T-helper 1 cell treated with Interleukin-12 subunit alpha and Interleukin-12 subunit beta and Interleukin-4 antibody, amounts not matched to agents 30 μg/mL and 1 μg/mL, for 36 hours (primary cell): ENCODE measurements at regions not wholly inside any gene's neighbourhood (a gene's known extent, or its start where the extent isn't known, plus 50 kb on each side); places are given as distances from the start of the nearest gene placed in this dataset.
"Not testable (repeated sequence)": the region's sequence is repeated elsewhere in the genome, so short reads cannot be mapped to it uniquely, and the experiment has no call there.

Source experiments
- H3K27ac Mint-ChIP-seq: one replicate; pipeline ENCODE4 v1.8.0; 2021; ENCODE audit warnings: mild to moderate bottlenecking, mixed read lengths
- H3K27me3 Mint-ChIP-seq: one replicate; pipeline ENCODE4 v1.8.0; 2021; ENCODE audit warnings: low read depth, mixed read lengths
- H3K36me3 Mint-ChIP-seq: one replicate; pipeline ENCODE4 v1.8.0; 2021; ENCODE audit warnings: low read depth, mixed read lengths
- H3K4me1 Mint-ChIP-seq: one replicate; pipeline ENCODE4 v1.8.0; 2021; ENCODE audit warnings: low read depth, mixed read lengths
- H3K4me3 Mint-ChIP-seq: one replicate; pipeline ENCODE4 v1.8.0; 2021; ENCODE audit warnings: mild to moderate bottlenecking, moderate library complexity, mixed read lengths
- H3K9me3 Mint-ChIP-seq: one replicate; pipeline ENCODE4 v1.8.0; 2021; ENCODE audit warnings: mixed read lengths

DNA sequence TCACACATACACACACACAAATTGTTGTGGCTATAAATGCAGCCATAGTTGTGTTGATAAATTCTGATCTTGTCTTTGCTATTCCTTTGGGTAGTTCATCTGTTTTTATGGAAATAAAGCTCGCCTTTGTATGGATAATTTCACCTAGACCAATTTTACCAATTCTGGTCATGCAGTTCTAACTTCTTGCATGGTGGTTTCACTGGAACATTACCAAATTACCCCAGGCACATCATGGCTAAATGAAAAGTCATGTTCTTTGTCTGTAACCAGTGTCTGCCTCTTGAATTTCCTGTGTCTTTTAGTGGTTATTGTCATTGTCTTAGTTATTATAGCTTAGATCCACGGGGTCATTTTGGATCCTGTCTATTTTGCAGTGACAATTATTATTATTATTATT is 50.3 kb upstream of the TMC1 start:
- no peak overlapping the region for H3K4me3 Mint-ChIP-seq
- no peaks in the 10 kb centered on the region for H3K27me3 Mint-ChIP-seq
- peaks cover 5% of the 10 kb centered on the region for H3K36me3 Mint-ChIP-seq
- no peak overlapping the region for H3K27ac Mint-ChIP-seq
- peaks cover 21% of the 10 kb centered on the region for H3K9me3 Mint-ChIP-seq
- H3K4me1 Mint-ChIP-seq = peaks cover 33% of the 10 kb centered on the region

- Mint-ChIP-seq H3K36me3 (peaks cover 5% of the 10 kb centered on the region), H3K4me3 (no peak overlapping the region), H3K27ac (no peak overlapping the region), H3K4me1 (peaks cover 32% of the 10 kb centered on the region), H3K27me3 (peaks cover 3% of the 10 kb centered on the region), H3K9me3 (peaks cover 10% of the 10 kb centered on the region)
Observed at GRCh38 chr9:72467766-72468738, 53.4 kb upstream of the TMC1 start.

DNA sequence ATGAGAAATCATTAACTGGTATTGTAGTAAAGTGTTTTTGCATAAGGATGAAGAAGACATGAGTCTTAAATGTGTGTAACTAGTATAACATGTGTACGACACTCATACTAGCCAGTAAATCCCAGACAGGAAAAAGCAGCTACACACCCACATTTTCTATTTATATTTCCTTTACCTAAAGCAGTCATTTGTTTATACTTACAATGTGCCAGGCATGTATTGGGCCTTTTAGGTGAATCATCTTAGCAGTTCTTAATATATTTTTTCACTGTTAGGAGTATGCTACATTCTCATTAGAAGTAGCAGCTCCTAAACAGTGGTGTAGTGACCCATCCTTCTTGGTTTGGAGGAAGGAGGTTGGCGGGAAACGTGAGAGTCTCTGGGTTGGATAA is 55.8 kb upstream of the TMC1 start:
- Mint-ChIP-seq H3K9me3 (no peaks in the 10 kb centered on the region), H3K27me3 (peaks cover 3% of the 10 kb centered on the region), H3K4me3 (peak overlapping the region; percentile 7), H3K27ac (peak overlapping the region; percentile 2), H3K36me3 (no peaks in the 10 kb centered on the region), H3K4me1 (peaks cover 19% of the 10 kb centered on the region)

- no peak overlapping the region for H3K27ac Mint-ChIP-seq
- H3K36me3 Mint-ChIP-seq = no peaks in the 10 kb centered on the region
- H3K4me3 Mint-ChIP-seq = peak overlapping the region; percentile 43
- peaks cover 19% of the 10 kb centered on the region for H3K4me1 Mint-ChIP-seq
- H3K27me3 Mint-ChIP-seq = peaks cover 3% of the 10 kb centered on the region
- H3K9me3 Mint-ChIP-seq = no peaks in the 10 kb centered on the region
Observed at GRCh38 chr9:72464857-72465592, 56.4 kb upstream of the TMC1 start.

GRCh38 chr9:72462340-72462739 is 59.1 kb upstream of the TMC1 start:
- H3K9me3 Mint-ChIP-seq = no peaks in the 10 kb centered on the region
- H3K27ac Mint-ChIP-seq = no peak overlapping the region
- H3K36me3 Mint-ChIP-seq = no peaks in the 10 kb centered on the region
- peaks cover 3% of the 10 kb centered on the region for H3K27me3 Mint-ChIP-seq
- H3K4me3 Mint-ChIP-seq = no peak overlapping the region
- peaks cover 23% of the 10 kb centered on the region for H3K4me1 Mint-ChIP-seq

GRCh38 chr9:72460342-72461312 is 60.8 kb upstream of the TMC1 start:
- H3K27ac Mint-ChIP-seq = no peak overlapping the region
- no peaks in the 10 kb centered on the region for H3K9me3 Mint-ChIP-seq
- no peak overlapping the region for H3K4me3 Mint-ChIP-seq
- no peaks in the 10 kb centered on the region for H3K36me3 Mint-ChIP-seq
- peaks cover 18% of the 10 kb centered on the region for H3K4me1 Mint-ChIP-seq
- H3K27me3 Mint-ChIP-seq = peaks cover 3% of the 10 kb centered on the region

DNA sequence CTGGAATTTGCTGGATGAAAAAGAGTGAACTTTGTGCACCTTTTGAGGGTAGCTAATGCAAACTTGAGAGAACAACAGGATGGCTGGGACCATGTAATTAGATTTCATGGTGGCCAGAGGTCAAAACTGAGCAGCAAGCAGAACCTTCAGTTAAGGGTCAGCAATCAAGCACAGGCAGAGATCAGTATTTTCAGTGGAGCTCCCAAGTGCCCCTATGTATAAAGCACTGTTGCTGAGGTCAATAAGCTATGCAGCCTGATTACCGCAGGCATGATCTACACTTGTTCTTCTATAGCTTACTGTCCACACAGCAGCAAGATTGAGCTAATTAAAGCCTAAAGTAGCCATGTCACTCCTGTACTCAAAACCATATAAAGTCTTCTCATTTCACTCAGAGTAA is 62.1 kb upstream of the TMC1 start:
- Mint-ChIP-seq H3K27me3 (peaks cover 3% of the 10 kb centered on the region), H3K27ac (no peak overlapping the region), H3K4me3 (no peak overlapping the region), H3K4me1 (peaks cover 7% of the 10 kb centered on the region), H3K9me3 (no peaks in the 10 kb centered on the region), H3K36me3 (no peaks in the 10 kb centered on the region)

DNA sequence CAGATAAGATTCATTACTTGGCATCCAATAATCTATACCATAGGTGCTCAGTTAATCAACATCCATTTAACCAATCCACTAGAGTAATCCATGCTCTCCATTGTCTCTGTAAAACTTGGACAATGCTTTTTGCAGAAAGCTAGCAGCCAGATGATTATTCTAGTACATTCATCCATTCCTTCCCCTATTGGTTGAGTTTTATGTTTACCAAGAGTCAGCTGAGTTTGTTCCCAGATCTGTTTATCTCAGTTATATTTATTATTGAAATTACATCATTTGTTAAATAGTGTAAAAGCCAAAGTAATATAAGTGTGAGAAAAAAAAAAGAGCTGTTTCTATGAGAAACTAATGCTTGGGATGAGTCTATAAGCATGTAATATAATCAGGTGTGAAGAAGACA is 63.3 kb upstream of the TMC1 start:
- H3K9me3 Mint-ChIP-seq = no peaks in the 10 kb centered on the region
- H3K4me3 Mint-ChIP-seq = no peak overlapping the region
- no peak overlapping the region for H3K27ac Mint-ChIP-seq
- H3K4me1 Mint-ChIP-seq = peaks cover 7% of the 10 kb centered on the region
- H3K27me3 Mint-ChIP-seq = no peaks in the 10 kb centered on the region
- H3K36me3 Mint-ChIP-seq = no peaks in the 10 kb centered on the region

GRCh38 chr9:72457366-72457765 is 64.0 kb upstream of the TMC1 start:
- H3K27me3 Mint-ChIP-seq = no peaks in the 10 kb centered on the region
- no peak overlapping the region for H3K27ac Mint-ChIP-seq
- no peaks in the 10 kb centered on the region for H3K9me3 Mint-ChIP-seq
- no peaks in the 10 kb centered on the region for H3K36me3 Mint-ChIP-seq
- H3K4me3 Mint-ChIP-seq = no peak overlapping the region
- peaks cover 7% of the 10 kb centered on the region for H3K4me1 Mint-ChIP-seq

DNA sequence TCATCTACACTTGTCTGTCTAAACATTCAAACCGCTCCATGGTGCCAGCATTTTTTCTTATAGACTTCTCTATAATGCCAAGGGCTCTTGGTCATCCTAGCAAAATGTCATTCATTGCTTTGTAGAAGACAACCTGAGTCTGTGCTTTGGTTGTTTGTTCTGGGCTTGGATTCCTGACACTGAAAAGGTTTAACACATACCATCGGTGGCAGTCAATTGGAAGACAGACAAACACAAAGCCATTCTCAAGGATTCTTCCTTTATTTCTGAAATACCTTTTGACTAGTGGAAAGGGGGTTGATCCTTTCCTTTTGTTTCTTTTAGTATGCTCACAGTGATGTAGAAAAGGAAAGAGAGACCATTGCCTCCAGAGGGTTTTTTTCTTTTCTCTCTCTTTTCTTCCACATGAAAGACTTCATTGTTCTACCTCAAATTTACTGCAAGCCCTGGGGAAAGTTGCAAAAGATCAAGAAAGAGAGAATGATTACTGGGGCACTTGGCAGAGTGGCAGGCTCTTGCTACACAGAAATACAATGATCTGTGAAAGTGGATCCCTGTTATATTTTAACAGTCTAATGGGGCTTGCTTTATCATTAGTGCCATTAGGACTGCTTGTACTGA is 66.4 kb upstream of the TMC1 start:
- no peaks in the 10 kb centered on the region for H3K27me3 Mint-ChIP-seq
- no peak overlapping the region for H3K4me3 Mint-ChIP-seq
- H3K4me1 Mint-ChIP-seq = peaks cover 7% of the 10 kb centered on the region
- H3K27ac Mint-ChIP-seq = no peak overlapping the region
- H3K9me3 Mint-ChIP-seq = peaks cover 3% of the 10 kb centered on the region
- H3K36me3 Mint-ChIP-seq = peaks cover 2% of the 10 kb centered on the region

GRCh38 chr9:72453797-72454196 is 67.6 kb upstream of the TMC1 start:
- H3K27ac Mint-ChIP-seq = no peak overlapping the region
- H3K36me3 Mint-ChIP-seq = peaks cover 2% of the 10 kb centered on the region
- no peak overlapping the region for H3K4me3 Mint-ChIP-seq
- no peaks in the 10 kb centered on the region for H3K27me3 Mint-ChIP-seq
- H3K9me3 Mint-ChIP-seq = peaks cover 3% of the 10 kb centered on the region
- H3K4me1 Mint-ChIP-seq = peaks cover 7% of the 10 kb centered on the region

DNA sequence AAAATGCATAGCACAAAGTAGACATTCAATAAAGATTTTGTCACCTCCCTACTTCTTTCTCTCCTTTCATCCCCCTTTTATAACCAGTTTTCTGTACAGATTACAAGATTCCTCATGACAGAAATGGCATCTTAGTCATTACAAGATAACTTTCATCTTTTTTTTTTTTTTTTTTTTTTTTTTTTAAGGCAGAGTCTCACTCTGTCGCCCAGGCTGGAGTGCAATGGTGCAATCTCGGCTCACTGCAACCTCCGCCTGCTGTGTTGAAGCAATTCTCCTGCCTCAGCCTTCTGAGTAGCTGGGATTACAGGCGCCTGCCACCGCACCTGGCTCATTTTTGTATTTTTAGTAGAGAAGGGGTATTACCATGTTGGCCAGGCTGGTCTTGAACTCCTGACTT is 75.2 kb upstream of the TMC1 start:
- not testable (repeated sequence) for H3K27me3 Mint-ChIP-seq, H3K4me3 Mint-ChIP-seq, H3K36me3 Mint-ChIP-seq, H3K9me3 Mint-ChIP-seq, H3K27ac Mint-ChIP-seq
- peaks cover 34% of the 10 kb centered on the region for H3K4me1 Mint-ChIP-seq

GRCh38 chr9:72445306-72445995 is 76.0 kb upstream of the TMC1 start:
- Mint-ChIP-seq H3K4me3 (no peak overlapping the region), H3K27me3 (no peaks in the 10 kb centered on the region), H3K36me3 (peaks cover 1% of the 10 kb centered on the region), H3K27ac (no peak overlapping the region), H3K4me1 (peaks cover 38% of the 10 kb centered on the region), H3K9me3 (peaks cover under 1% of the 10 kb centered on the region)
